HG02678 (cell line): ENCODE measurements at regions not wholly inside any gene's neighbourhood (a gene's known extent, or its start where the extent isn't known, plus 50 kb on each side); places are given as distances from the start of the nearest gene placed in this dataset.

Experiments
- ATAC-seq: cut with Tn5 transposase; IDR thresholded peaks from one replicate; pipeline ENCODE4 v1.9.1; 2021; ENCODE audit warnings: mild to moderate bottlenecking, moderate library complexity; ENCODE audit not compliant: unreplicated experiment

DNA sequence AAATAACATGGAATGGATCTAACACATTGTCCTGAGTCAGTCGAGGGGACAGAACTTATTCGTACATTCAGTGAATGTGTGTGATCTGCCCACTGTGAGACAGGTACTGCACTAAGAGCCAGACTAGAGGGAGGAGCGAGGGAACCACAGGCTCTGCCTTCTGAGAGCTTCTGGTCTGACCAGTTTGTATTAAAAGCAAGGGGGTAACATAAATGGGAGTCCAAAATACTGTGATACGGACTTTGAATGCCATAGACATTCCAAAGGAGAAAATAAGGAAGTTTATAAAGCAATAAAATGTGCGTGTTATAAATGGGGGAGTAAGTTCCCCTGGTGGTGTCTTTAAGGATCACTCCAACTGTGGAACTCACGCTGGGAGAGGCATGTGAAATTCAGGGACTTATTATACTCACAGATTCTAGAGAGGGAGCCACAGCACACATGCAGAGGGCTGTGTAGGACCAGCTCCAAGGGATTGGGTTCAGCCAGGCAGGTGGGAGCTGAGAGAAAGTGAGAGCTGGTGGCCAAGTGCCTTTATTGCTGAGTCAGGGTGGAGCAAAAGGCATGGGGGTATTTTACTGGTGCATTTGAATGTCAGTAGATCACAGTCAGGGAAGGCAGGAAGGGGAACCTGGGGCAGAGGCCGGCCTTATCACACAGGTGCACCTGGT is 186.5 kb upstream of the WWC1 start:
- ATAC-seq = no peak

DNA sequence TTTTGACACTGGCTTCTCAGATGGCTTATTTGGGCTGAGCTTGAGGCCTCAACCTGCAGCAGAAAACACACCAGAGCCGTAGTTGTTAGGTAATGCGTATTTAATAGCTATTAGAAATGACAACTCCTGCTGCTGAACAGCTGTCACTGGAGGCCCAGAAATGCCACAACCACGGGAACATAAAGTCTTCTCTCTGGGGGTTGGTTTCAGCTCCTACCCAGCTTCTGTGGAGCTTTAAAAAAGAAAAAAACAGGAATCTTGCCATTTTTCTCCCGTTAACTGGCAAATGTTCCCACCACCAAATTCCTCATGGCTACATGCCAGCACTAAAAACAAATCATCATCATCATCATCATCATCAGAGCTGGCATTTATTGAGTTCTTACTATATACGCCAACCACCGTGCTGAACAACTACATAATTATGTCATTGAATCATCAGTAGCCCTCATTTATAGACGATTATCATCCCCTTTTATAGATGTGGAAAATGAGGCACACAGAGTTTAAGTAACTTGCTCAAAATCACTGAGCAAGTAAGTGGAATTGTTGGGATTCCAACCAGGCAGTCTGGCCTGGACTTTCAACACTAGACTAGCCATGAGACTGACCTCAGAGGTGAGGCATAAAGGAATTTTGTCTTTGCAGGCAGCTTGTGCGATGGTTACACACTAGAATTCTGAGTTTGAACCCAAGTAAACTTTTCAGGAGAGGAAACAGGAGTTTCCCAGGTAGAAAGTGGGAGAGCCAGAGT is 185.3 kb upstream of the WWC1 start:
- no peak for ATAC-seq

DNA sequence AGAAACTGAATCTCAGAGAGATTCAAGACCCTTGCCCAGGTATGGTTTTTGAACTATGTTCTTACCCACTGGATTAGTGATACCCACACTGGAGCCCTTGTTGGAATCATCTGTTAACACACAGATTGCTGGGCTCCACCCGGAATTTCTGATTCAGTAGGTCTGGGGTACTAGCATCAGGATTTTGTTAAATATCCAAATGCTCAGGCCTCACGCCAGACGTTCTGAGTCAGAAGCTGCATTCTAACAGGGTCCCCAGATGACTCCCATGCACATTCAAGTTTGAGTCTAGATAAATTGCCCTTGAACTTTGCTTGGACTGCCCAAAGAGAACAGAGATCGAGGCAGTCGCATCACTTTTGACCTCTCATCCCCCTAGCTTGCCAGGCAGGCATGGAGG is 182.0 kb upstream of the WWC1 start:
- no peak for ATAC-seq

DNA sequence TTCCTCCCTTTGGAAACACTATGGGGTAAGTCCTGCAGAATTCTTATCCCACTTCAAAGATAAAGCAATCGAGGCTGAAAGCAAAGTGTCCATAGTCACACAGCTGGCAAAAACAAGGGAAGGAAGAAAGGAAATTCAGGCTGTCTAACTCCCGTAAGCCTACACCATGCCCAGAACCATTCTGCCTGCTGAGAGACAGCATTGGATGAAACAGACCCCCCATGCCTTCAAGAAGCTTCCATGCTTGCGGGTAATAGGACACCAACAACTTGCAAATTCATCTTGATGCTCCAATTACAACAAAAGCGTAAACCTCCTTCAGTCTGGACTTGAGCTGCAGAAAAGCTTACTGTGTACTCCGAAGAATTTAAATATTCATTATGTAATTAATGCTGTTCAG is 181.1 kb upstream of the WWC1 start:
- ATAC-seq = no peak

DNA sequence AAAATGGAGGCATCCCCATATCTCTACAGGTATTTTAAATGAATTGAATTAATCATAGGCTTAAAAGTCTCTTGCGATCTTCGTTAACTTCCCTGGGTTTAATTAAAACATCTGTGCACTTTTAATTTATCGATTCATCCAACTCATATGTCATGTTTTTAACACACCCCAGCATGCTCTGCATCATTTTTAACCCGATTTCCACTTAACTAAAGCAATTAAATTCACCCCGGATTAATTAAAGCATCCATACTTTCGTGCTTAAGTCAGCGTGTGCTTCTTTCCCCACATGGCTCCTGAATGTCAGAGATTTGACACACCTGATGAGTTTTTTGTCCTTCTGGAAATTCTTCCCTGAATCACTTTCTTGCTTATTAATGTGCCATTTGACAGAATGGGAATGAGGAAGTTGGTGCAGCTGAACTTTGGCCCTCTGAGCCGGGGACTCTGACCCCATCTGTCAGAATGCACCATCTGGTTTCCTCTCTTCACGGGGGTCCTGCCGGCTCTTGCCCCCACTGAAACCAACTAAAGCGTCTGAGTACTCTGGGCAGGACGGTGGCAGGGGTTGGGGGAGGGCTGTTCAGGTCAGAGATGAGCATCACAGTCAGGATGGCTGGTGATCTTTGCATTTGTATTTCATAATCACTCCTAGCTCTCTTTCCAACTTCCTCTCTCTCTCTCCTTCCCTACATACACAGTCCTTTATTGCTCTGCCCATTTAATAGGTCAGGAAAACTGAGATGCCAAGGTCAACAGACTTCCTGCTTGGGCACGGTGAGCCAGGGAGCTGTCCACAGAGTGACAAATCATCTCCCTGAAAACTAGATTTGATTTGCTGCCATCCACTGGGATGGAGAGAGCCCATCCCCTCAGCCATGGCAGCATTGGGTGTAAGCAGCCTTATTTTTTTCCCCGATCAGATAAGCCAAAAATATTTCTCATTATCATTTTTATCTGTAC is 180.3 kb upstream of the WWC1 start:
- ATAC-seq = no peak

DNA sequence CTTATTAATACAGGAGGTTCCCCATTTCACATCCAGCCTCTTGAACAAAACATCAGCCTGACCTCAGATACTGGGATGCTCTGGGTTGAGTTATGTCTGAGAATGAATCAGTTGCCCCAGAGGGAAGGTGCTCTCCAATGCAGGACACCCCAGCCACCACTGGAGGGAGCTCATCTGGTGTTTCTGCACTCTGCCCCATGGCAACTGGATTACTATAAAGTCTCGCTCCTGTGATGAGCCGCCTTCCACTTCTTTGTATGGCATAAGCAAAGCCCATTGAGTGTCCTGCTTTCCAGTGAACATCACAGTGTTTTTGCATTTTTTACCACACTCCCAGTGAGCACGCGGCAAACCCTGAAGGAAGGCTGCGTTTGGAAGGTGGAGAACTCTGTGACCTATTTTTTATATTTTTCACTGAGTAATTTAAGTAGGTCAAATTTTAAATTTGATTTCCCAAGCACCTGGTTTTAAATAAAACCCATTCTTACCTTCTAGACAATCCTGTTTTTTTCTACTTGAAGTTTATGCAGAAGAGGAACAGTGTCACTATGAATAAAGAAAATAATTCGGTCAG is 176.9 kb upstream of the WWC1 start:
- ATAC-seq = peak; percentile 78

DNA sequence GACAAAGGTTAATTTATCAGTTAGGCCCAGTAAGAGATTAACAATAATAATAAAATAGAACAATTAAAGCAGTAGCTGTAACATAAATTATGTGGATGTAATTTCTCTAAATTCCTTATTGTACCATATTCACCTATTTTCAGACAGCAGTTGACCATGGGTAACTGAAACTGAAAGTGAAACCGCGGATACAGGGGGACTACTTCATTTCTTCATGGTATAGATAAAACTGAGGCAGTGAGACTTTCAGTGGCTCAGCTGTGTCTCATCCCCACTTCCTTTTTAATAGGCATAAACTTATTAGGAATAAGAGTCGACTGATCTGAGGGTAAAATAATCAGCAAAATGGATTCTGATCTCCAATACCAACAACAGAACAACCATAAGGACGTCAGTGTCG is 174.0 kb upstream of the WWC1 start:
- ATAC-seq = no peak

DNA sequence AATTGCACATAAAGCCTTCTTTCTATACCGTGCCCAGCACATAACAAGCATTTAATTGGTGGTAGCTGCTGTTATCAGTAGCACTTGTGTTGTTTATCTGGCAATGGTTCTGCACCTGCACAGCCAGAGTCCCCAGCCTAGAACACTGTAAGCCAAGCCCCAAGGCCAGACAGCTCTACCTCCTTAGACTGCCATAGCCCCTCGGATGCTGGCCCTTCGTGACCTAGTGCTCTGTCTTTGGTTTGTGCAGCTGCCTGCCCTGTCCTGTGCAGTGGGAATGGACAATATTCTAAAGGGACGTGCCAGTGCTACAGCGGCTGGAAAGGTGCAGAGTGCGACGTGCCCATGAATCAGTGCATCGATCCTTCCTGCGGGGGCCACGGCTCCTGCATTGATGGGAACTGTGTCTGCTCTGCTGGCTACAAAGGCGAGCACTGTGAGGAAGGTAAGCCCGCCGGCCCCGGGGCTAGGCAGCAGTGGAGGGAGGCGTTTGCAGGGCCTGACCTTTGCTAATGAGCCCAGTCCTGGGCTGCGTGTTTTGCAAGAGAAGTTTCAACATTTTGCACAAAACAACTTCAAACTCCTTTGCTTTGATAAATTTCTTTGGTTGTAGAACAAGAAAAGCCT is 173.3 kb upstream of the WWC1 start:
- ATAC-seq = no peak

DNA sequence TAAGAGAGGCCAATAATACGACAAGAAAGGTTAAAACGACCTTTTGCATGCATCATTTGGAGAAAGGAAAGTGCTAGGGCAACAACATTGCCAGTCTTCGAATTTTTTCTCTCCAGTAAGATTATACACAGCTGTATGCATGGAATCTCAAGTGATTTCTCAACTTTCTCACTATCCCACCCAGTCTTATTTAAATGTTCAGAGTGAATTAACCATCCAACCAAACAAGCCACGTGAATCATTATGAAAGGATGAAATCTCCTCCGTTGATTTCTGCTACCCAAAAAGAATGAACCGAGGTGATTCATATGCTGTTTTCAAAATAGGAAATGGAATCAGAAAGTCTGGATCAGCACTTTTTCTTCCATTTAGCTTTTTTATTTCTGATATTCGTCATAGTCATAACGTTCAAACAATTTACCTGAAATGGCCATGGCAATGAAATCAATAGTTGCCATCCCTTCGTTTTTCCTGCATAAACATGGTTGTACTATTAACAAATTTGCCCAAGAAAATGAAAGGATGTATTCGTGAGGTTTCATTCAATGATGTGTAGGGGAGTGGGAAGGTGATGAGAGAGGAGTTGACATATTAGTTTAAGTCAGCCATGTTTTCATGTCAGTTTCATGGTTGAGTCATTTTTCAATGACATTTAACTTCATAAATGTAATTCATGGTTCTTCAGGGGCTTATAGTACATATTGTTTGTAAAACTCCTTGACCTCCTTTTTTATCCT is 170.9 kb upstream of the WWC1 start:
- no peak for ATAC-seq

DNA sequence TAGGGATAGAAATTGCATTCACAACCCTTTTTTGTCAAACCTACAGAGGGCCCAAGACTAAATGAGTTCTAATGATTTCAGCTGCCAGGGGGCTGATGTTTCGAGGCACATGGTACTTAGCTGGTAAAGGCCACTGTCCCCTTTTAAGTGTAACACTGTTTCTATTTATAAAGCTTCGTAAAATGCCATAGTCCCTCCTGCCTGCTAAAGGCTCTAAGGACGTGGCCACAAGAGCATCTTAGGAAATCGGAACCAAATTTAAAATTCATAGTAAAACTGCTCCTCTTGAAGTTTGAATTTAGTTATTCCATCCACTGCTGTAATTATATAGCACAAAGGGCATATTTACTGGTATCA is 170.3 kb upstream of the WWC1 start:
- no peak for ATAC-seq

DNA sequence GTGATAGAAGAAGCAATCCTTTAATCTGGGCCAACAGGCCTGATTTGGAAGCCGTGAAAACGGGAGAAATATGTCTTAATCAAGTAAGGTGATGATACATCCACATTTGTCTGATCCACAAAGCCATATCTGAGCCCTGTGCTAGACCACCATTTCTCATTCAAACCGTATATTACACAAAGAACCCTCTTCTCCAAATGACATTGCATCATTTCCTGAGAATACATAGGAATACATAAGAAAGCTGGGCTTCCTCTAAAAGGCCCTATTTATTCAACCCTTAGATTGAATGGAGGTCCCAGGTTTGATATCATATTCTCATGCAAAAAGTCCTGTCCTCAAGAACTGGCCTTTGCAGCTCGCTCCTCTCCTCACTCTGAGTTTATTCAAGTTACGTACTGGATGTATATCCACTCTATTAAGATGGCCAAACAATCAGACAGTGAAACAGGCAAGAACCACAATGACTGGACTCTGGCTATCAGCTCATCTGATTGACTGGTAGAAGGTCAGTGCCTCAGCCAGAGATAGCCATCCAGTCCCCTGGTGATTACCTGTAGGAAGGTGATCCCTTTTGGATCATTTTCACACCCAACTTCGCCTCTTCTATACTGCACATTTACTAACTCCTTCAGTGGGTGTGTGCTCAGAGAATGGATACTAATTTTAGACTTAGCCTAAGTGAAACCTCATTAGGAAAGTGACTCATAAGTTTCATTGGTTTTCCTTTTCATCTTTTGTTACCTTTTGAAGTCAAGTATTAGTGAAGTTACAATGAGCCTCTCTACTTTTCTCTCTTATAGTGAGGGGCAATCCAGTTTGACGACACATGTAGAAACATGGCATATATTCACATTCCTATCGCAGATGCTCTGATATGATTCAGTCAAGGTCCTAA is 167.6 kb upstream of the WWC1 start:
- peak; percentile 67 for ATAC-seq

DNA sequence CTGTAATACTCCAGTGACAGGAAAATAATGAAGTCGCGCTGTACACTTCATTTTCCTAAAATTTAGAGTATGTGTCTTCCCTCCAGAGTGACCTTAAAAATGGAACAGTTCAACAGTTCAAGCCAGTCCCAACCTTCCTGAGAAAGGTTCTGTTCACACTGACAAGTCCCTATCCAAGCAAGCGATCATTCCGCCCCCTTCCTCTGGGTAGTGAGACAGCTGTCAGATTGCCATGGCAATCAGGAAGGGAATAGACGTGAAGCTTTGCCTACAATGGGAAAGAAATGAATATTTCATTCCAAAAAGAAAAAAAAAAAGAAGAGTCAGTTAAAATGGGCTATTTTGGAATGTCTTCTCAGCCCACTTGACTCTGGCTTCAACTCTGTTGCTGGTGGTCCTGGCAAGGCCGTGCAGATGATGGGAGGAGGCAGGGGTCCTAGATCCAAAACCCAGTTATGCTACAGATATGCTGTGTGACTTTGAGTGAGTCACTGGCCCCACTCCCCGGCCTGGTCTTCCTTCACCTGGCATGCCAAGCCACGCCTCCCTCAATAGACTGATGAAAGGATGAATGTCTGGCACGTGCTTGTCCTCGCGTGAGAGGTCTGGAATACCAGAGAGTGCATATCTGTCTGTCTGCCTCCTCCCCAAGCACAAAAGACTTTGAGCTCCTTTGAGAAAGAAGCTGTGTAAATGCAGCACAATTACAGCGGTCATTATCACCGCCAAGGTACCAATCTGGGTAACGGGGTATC is 165.8 kb upstream of the WWC1 start:
- ATAC-seq = no peak

DNA sequence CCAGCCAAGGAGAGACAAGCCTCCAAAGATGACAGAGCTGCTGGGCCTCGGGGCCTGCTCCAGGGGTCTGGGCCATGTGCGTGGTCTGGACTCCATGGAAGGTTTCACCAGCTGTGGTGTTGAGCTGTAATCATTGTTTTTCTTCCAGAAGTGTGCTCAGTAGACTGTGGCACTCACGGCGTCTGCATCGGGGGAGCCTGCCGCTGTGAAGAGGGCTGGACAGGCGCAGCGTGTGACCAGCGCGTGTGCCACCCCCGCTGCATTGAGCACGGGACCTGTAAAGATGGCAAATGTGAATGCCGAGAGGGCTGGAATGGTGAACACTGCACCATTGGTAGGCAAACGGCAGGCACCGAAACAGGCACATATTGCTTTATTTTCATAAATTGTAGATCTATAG is 164.8 kb upstream of the WWC1 start:
- no peak for ATAC-seq

DNA sequence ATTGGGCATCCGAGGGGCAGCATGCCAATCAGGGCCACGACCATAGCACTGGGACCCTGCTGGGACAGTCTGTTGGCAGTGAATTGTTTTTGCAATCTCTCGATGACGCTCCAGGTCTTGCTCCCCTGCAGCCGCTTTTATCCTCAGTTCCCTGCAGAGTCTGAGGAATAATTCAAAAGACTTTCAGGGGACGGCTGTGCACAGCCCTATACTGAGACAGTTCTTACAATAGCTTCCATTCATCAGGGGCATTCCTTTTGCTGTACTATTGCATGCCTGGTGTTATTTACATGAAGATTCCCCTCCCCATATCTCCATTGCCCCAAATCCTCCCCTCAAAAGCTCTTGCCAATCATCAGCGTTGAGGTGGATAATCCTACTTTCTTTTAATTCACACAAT is 163.3 kb upstream of the WWC1 start:
- no peak for ATAC-seq

DNA sequence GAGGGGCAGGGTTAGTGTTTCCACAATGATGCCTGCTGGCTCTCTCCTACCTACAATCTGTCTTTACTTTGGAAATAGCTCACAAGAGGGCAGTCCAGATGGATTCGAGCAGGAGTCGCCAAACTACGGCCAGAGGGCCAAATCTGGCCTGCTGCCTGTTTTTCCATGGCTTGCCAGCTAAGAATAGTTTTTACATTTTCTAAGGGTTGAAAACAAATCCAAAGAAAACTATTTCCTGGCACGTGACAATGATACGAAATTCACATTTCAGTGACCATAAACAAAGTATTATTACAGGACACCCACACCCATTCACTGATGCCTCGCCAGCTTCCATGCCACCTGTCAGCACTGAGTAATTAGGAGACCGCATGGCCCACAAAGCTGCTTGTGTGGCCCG is 162.9 kb upstream of the WWC1 start:
- no peak for ATAC-seq

DNA sequence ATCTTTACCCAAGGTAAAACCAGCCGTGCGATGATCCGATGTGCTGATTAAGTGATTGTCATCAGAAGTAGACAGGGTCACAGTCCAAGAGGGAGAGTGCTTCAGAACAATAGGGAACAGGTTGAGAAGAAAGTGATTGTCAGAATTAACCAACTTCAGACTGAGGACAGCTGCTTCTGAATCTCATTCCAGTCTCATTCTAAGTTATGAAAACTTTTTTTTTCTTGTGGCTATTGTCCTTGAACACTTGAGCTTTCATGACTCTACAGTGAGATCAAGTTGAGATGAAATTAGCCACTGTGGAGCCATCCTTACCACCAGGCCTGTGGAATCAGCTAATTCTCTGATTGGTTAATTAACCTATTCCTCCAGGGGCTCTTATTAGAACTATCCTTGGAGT is 159.9 kb upstream of the WWC1 start:
- ATAC-seq = no peak

DNA sequence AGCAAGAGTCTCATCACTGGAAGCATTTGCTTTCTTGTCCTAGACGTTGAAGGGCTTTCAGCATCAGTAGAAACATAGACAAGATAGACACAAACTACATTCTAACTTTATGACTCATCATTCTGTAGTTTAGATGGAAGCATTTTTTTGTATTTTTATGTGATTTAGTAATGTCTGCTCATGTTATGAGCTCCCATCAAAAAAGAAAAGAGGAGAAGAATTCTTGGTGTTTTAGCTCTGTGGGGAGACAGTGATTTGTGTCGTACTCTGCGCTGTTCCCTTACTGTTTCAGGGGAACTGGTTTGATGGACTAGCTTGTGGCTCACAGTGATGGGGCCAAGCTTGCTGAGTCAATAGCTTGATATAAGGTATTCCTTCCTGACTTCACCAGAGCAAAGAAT is 159.2 kb upstream of the WWC1 start:
- no peak for ATAC-seq

DNA sequence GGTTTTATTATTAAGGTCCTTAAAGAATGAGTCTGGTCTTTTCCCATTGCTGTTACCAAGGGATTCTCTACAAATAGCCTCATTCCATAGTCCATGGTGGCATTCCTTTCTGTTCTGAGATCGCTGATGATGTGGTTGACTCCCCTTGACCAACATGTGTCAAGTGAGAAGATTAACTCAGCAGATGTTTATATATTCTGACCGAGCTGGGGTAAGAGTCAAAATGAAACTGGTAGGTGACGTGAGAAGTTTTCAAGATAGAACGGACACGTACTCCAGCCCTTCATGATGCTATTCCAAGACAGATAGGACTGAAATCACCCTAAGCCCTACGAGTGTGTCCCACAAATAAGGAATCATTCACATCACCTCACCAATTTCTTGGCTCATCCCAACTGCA is 155.5 kb upstream of the WWC1 start:
- ATAC-seq = peak; percentile 96

DNA sequence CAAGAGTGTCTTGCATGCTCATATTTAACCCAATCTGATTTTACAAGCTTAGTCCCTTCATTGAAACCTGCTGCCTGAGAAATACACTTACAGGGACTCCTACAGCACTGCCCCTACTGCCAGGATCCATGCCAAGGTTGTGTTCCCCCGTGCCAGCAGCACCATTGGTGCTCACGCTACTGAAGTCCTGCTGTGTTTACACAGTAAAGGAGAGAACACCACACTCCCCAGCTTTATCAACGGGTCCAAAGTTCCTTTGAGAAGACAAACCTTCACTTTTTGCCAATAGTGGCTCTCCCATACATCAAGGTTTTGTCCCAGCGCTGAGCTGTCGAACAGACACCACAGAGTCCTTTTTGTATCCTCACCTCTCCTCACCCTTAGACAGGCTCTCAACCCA is 155.1 kb upstream of the WWC1 start:
- peak; percentile 14 for ATAC-seq
